AG08395 (cell line): ENCODE measurements at regions not wholly inside any gene's neighbourhood (a gene's known extent, or its start where the extent isn't known, plus 50 kb on each side); places are given as distances from the start of the nearest gene placed in this dataset.

Experiments
- DNase-seq: peaks from one replicate; pipeline ENCODE4 v3.0.0; 2012; ENCODE audit warnings: mixed read lengths, low spot score

- no peak for DNase-seq
Measured at GRCh38 chr10:83037653-83038052, 1101.7 kb upstream of the GHITM start.

- no peak for DNase-seq
Measured at GRCh38 chr10:83038631-83039030, 1100.7 kb upstream of the GHITM start.

GRCh38 chr10:83045731-83046130 is 1093.6 kb upstream of the GHITM start:
- DNase-seq, result no peak

GRCh38 chr10:83050815-83051214 is 1088.5 kb upstream of the GHITM start:
- no peak for DNase-seq

- DNase-seq, result no peak
Measured at GRCh38 chr10:83062871-83063270, 1076.4 kb upstream of the GHITM start.

- no peak for DNase-seq
Measured at GRCh38 chr10:83073472-83073871, 1065.8 kb upstream of the GHITM start.

- no peak for DNase-seq
Measured at GRCh38 chr10:83075016-83075814, 1064.1 kb upstream of the GHITM start.

GRCh38 chr10:83075815-83076355 is 1063.4 kb upstream of the GHITM start:
- no peak for DNase-seq

- DNase-seq, result peak; percentile 5
Measured at GRCh38 chr10:83076443-83076842, 1062.9 kb upstream of the GHITM start.

- no peak for DNase-seq
Measured at GRCh38 chr10:83078160-83078559, 1061.1 kb upstream of the GHITM start.

- no peak for DNase-seq
Measured at GRCh38 chr10:83078645-83079044, 1060.7 kb upstream of the GHITM start.

GRCh38 chr10:83083831-83084230 is 1055.5 kb upstream of the GHITM start:
- no peak for DNase-seq

GRCh38 chr10:83089335-83089734 is 1050.0 kb upstream of the GHITM start:
- no peak for DNase-seq

- no peak for DNase-seq
Measured at GRCh38 chr10:83104616-83105015, 1034.7 kb upstream of the GHITM start.

- DNase-seq, result no peak
Measured at GRCh38 chr10:83108565-83109333, 1030.6 kb upstream of the GHITM start.

GRCh38 chr10:83119346-83119745 is 1020.0 kb upstream of the GHITM start:
- DNase-seq, result no peak

- DNase-seq, result peak; percentile 19
Measured at GRCh38 chr10:83122336-83122735, 1017.0 kb upstream of the GHITM start.

- no peak for DNase-seq
Measured at GRCh38 chr10:83127942-83128575, 1011.2 kb upstream of the GHITM start.

GRCh38 chr10:83140811-83141210 is 998.5 kb upstream of the GHITM start:
- DNase-seq, result no peak

GRCh38 chr10:83142074-83142563 is 997.2 kb upstream of the GHITM start:
- no peak for DNase-seq

GRCh38 chr10:83144461-83144860 is 994.8 kb upstream of the GHITM start:
- DNase-seq, result no peak

- no peak for DNase-seq
Measured at GRCh38 chr10:83153714-83154113, 985.6 kb upstream of the GHITM start.
